ENCODE measurements at regions not wholly inside any gene's neighbourhood (a gene's known extent, or its start where the extent isn't known, plus 50 kb on each side); places are given as distances from the start of the nearest gene placed in this dataset.
A peak's percentile ranks its signal among the peaks of the same experiment; 100 is the strongest.

GRCh38 chr13:85278851-85279250 is 520.4 kb downstream of the SLITRK6 start:
- DNase-seq, result no peak

DNA sequence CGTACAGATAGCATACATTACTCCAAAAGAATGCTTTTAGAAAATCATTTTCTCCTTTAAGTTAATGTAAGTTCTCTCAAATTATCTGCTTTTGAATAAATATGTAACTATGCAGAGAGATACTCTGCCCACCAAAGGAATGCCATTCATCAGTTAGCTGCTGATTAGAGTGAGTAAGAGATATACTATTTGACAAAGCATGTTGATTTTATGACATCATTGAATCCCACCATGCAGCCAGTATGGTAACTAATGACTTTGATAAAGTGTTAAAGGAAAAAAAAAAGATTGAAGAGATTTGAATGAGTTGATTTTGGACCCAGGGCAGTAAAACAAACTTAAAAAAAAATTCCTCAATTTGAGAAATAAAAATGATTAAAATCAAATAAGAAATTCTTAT is 521.5 kb downstream of the SLITRK6 start:
- DNase-seq, result no peak

DNA sequence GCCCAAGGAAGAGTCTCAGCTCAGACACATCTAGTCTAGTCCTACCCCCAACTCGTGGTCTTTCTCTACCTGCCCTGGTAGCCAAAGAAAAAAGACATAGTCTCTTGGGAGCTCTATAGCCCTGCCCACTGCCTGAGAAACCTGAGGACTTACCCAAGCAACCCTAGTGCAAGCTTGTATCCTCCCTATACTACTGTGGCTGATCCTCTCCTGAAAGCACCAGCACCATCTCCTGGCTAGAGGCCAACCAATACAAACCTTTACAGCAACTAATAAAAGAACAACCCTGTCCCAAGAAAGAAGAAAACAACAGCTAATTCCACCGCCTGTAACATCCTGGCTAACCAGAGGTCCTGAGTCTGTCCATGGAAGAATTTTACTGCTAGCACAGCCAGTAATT is 532.4 kb downstream of the SLITRK6 start:
- DNase-seq, result no peak

DNA sequence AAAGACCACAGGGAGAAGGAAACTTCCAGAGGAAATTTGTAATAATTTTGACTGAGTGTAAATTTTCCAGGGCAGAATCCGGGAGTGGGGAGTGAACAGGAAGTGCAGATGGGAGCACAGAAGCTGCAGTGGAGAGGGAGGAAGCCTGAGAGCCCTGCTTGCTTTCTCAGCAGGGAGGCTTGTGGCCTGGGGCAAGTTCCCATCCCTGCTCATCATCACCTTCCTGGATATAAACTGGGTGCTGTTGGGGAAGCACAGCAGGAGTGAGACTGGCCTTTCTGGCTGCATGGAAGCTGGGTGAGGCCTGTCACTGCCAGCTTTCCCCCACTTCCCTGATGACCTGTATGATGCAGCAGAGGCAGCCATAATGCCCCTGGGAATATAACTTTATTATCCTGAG is 532.9 kb downstream of the SLITRK6 start:
- DNase-seq, result no peak

DNA sequence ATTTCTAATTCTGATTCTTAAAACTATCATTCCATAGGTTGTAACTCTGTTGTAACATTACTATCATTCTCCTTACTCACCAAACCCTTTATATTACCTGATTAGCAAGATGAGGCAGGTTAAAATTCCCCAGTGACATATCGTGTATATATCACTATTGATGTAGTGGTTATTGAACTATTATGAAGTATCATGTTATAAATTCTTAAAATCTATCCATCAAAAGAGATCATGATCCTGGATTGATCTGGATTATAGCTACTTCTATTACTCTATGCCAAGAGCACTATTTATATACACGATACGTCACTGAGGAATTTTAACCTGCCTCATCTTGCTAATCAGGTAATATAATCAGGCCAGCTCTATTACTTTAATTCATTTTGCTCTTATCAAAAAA is 533.9 kb downstream of the SLITRK6 start:
- DNase-seq, result no peak

GRCh38 chr13:85262499-85262898 is 536.7 kb downstream of the SLITRK6 start:
- DNase-seq, result no peak

GRCh38 chr13:85261757-85262346 is 537.4 kb downstream of the SLITRK6 start:
- DNase-seq, result no peak

GRCh38 chr13:85260896-85261295 is 538.3 kb downstream of the SLITRK6 start:
- no peak for DNase-seq

DNA sequence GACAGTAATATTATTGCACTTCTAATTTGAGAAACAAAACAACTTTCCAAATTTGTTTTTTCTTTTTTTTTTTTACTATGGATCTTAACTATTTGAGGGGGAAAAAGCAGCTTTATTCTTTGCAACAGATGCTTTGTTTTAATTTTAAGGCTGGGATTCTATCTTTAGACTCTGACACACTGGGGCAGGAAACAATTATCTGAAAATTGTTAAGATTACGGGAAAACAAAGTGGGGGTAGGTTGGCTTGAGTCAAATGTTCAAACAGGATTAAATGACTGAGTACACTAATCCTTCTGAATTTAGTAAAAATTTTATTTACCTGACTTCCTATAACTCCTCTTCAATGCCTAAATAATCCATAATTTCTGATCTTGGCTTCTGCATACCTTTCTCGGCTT is 543.2 kb downstream of the SLITRK6 start:
- no peak for DNase-seq

GRCh38 chr13:85254641-85255040 is 544.6 kb downstream of the SLITRK6 start:
- no peak for DNase-seq

DNA sequence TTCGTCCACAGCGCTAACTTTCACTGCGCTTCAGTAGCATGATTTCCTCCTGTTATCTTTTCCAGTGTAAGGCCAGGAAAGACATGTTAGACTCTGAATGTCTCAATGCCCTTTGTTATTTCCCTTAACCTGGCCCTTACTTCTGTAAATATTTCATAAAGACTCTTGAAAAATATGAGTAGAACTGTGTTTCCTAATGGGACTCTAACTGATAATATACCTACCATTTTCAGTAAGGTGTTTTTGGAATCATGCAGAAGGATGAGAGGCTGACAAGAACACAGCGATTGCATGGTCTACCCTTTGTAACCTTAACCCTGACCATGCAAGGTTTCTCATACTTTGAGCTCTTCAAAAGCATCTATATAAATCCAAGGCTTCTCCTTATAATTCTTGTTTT is 550.1 kb downstream of the SLITRK6 start:
- DNase-seq, result no peak

DNA sequence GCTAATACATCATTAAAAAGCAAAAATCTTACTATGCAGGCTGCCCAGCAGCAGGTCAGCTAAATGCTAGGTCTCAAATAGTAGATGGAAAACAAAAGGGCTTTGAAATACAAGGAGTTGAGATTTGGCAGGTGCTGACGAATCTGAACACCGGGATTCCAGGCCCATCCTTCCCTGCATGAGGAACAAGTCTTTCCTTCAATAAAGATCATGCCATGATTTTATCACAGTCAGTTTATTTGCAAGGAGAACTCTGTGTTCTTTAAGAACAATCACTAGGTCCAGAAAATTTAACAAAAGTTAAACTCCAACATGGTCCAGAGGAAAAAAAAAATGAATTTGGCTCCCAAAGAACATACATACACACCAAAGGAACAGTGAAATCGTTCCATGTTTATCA is 551.4 kb downstream of the SLITRK6 start:
- no peak for DNase-seq

DNA sequence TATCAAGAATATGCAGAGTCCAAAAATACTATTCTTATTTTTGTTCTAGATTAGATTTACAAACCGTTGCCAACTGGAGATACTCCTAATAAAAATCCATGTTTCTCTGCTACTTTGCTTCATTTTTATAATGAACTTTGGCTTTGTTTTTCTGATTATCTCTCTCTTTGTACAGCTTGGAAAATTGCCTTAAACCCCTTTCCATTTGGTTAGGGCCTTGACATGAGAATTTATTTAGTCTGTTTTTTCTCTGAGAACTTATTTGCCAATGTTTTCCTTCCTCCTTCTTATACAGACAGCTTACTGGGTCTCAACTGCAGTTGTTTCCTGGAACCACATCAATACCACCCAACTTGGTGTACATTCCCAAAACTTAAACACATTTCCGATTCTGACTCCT is 555.4 kb downstream of the SLITRK6 start:
- DNase-seq, result no peak

GRCh38 chr13:85241060-85241459 is 558.2 kb downstream of the SLITRK6 start:
- DNase-seq, result no peak

DNA sequence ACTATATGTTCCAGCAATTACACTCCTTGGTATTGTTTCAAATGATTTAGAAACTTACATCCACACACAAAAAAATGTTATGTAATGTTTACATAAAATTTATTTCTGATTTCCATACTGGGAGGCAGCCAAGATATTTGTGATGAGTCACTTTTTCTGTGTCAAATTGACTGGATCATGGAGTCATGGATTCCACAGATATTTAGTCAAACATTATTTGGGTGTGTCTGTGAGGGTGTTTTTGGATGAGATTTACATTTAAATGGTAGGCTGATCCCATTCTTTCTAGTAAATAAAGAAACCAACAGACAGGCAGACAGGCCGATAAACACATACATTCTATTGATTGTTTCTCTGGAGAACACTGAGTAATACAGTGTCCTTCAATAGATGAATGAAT is 562.8 kb downstream of the SLITRK6 start:
- DNase-seq, result no peak

- peak; percentile 44 to 62 for DNase-seq
Observed at GRCh38 chr13:85230691-85231093, 568.5 kb downstream of the SLITRK6 start.

GRCh38 chr13:85228692-85229091 is 570.5 kb downstream of the SLITRK6 start:
- no peak for DNase-seq

DNA sequence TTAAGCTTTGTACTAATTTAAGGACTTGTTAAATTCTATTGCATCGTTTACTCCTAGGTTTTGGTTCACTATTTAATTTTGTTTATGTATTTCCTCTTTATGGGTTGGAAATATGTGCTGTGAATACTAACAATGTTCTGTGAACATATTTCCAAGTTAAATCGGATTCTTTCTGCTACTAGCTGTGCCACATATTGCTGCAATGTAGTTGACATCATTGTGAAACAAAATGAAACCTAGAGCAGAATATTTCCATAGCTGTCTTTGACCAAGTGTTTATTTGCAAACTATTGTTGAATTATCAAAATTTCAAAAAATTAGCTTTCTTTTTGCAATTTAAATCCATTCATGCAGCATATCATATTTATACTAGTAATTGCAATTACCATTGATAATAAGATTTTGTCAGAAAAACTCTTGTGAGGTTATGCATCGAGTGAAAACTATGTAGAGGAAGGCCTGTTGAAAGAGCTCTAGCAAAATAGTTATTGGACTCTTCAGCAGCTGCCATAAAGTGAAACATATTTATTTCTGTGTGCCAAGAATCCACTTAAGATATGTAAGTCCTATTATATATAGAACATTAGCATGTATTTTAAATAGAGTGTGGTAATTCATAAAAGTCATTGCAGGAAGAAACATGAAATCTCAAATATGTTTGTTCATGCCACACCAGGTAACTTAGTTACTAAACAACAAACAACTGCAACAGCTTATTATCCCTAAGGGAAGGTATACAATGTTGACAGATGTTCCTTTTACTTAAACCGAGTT is 575.1 kb downstream of the SLITRK6 start:
- DNase-seq, result no peak

DNA sequence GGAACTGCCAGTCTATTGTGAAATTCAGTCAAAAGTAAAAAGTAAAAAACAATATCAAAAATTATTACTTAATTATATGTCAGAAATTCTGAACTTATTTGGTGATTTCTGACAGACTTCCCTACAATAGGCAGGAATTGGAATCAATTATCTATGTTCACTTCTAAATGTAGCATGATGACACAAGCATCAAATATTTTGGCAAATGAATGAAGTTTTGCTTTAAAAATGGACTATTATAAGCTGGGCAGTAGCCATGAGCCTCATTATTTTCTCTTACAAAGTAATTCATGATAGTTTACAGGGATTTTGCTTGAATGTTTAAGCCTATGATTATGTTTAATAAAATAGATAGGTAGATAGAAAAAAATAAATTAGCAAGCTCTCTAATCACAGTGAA is 582.6 kb downstream of the SLITRK6 start:
- DNase-seq, result no peak

DNA sequence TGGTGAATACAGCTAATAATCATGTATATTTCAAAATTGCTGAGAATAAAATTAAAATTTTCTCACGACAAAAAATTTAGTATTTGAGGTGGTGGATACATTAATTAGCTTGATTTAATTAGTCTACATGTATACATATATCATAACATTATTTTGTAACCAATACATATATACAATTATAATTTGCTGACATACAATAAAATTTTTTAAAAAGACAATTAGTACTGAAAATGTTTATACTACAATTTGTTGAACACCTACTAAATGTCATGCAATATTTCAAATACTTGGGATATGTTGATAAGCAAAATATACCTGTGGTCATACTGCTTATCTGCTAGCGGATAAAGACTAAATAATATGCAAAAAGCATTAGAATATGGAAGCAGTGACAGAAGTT is 586.5 kb downstream of the SLITRK6 start:
- no peak for DNase-seq

DNA sequence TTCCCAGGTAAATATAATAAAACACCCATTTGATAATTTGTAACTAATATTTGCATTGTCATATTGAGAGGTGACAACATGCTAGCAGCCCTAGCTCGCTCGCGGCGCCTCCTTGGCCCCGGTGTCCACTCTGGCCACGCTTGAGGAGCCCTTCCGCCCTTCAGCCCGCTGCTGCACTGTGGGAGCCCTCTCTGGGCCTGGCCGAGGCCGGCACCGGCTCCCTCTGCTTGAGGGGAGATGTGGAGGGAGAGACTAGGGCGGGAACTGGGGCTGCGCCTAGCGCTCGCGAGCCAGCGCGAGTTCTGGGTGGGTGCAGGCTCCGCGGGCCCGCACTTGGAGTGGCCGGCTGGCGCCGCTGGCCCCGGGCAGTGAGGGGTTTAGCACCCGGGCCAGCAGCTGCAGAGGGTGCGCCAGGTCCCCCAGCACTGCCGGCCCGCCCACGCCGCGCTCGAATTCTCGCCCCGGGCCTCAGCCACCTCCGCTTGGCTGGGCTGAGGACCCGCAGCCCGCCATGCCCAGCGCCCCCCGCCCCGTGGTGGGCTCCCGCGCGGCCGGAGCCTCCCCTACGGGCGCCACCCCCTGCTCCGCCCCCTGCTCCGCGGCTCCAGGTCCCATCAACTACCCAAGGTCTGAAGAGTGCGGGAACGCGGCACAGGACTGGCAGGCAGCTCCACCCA is 594.4 kb downstream of the SLITRK6 start:
- DNase-seq, result no peak

DNA sequence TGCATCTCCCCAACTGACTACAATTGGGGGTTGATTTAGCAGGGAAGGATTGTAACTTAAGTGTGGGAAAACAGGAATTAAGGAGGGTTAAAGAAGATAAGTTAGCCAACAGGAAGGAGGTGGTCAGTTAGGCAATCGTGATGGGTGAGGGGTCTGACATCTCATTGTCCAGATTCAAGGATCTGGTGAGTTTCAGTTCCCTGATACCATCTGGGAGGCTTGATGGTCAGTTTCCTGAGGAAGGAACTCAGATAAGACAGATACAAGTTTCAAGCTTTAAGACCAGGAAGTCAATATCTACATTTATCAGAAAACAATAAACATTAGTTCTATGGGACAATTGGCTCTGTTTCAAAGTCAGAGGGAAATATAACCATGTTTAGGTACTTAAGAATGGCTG is 601.8 kb downstream of the SLITRK6 start:
- no peak for DNase-seq

DNA sequence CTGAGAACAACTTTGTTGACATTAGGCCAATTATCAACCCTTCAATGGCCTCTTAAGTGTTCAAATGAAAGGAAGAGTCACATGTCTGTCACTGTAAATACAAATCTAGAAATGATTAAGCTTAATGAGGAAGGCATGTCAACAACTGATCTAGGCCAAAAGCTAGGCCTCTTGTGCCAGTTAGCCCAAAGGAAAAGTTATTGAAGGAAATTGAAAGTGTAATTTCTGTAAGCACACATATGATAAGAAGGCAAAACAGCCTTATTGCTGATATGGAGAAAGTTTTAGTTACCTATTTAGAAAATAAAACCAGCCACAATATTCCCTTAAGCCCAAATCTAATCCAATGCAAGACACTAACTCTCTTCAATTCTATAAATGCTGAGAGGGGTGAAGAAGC is 604.7 kb downstream of the SLITRK6 start:
- DNase-seq, result no peak

DNA sequence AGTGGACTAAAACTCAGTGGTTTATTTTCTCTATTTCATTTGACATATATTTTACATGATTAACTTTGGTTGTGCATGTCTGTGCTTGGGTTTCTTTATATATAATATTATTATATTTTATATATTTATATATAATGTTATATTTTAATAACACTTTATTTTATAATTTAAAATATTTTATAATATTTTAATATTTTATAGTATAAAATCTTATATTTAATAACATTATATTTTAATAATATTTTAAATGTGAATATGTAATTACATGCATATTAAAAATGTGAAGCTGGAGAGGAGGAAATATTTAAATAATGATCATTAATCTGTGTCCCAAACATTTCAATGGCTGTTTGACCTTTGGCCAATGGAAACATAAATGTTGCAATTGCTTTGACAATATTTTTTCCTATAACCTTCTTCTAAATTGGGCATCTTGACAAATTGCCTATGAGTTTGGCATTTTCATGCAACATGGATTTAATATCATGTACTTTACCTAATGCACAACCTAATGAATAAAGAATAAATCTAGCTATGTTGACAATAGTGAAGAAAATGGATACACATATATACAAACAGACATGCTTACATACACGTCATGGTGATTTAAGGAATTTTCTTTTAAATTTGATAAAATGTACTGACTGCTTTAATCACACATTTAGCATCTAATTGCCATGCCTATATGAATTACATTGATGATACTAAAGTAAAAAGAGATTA is 607.1 kb downstream of the SLITRK6 start:
- no peak for DNase-seq
